ENCODE measurements at regions not wholly inside any gene's neighbourhood (a gene's known extent, or its start where the extent isn't known, plus 50 kb on each side); places are given as distances from the start of the nearest gene placed in this dataset.
A peak's percentile ranks its signal among the peaks of the same experiment; 100 is the strongest.

- no peak for TF ChIP-seq CTCF (IDR thresholded peaks at IDR 0.05; ENCODE audit: unreplicated experiment)
- DNase-seq (ENCODE audit: unreplicated experiment) = no peak
- Mint-ChIP-seq H3K27ac (ENCODE audit: low read depth, unreplicated experiment) (no peak overlapping the region), H3K4me3 (ENCODE audit: unreplicated experiment) (no peak overlapping the region), H3K9me3 (ENCODE audit: unreplicated experiment) (no peaks in the 10 kb centered on the region), H3K36me3 (ENCODE audit: insufficient read depth, unreplicated experiment) (no peaks in the 10 kb centered on the region), H3K4me1 (ENCODE audit: insufficient read depth, unreplicated experiment) (peaks cover 8% of the 10 kb centered on the region), H3K27me3 (ENCODE audit: insufficient read depth, unreplicated experiment) (no peaks in the 10 kb centered on the region)
- BruUV-seq (replicated peaks) = no TSS peak
- ChIA-PET POLR2A (no interaction called here), CTCF (interaction anchor here (1.3 to 2.4 kb wide), 2 partner anchors 12 to 16 kb away, joined by 3 to 17 read pairs; no protein-coding TSS in a partner anchor)
- intact Hi-C loops (cut with micrococcal nuclease) = no loop called here
These were observed 148.1 kb upstream of the USP24 start for GRCh38 chr1:55363268-55363667.

GRCh38 chr1:55362558-55362957 lies 147.4 kb upstream of the USP24 start:
- Mint-ChIP-seq H3K9me3 (ENCODE audit: unreplicated experiment) (no peaks in the 10 kb centered on the region), H3K4me3 (ENCODE audit: unreplicated experiment) (no peak overlapping the region), H3K27me3 (ENCODE audit: insufficient read depth, unreplicated experiment) (no peaks in the 10 kb centered on the region), H3K27ac (ENCODE audit: low read depth, unreplicated experiment) (no peak overlapping the region), H3K36me3 (ENCODE audit: insufficient read depth, unreplicated experiment) (no peaks in the 10 kb centered on the region), H3K4me1 (ENCODE audit: insufficient read depth, unreplicated experiment) (peaks cover 8% of the 10 kb centered on the region)
- POLR2A ChIA-PET = no interaction called here
- DNase-seq (ENCODE audit: unreplicated experiment) = peak; percentile 34
- intact Hi-C loops (cut with micrococcal nuclease) = no loop called here
- no peak for TF ChIP-seq CTCF (IDR thresholded peaks at IDR 0.05; ENCODE audit: unreplicated experiment)
- CTCF ChIA-PET = interaction anchor here (0.6 to 2.4 kb wide), 3 partner anchors 13 to 930 kb away, joined by 3 to 17 read pairs (median 3); no protein-coding TSS in a partner anchor
- BruUV-seq (replicated peaks) = no TSS peak

GRCh38 chr1:55359611-55360010 lies 144.4 kb upstream of the USP24 start:
- ChIA-PET CTCF (interaction anchor here (0.6 to 1.7 kb wide), 7 partner anchors 15 to 1218 kb away, joined by 3 to 5 read pairs (median 3); no protein-coding TSS in a partner anchor), POLR2A (no interaction called here)
- TF ChIP-seq CTCF (IDR thresholded peaks at IDR 0.05; ENCODE audit: unreplicated experiment) = no peak
- no peak for DNase-seq (ENCODE audit: unreplicated experiment)
- H3K4me1 Mint-ChIP-seq (ENCODE audit: insufficient read depth, unreplicated experiment) = peaks cover 8% of the 10 kb centered on the region
- H3K9me3 Mint-ChIP-seq (ENCODE audit: unreplicated experiment) = no peaks in the 10 kb centered on the region
- no peak overlapping the region for H3K4me3 Mint-ChIP-seq (ENCODE audit: unreplicated experiment)
- no peaks in the 10 kb centered on the region for H3K36me3 Mint-ChIP-seq (ENCODE audit: insufficient read depth, unreplicated experiment)
- BruUV-seq (replicated peaks) = no TSS peak
- no peaks in the 10 kb centered on the region for H3K27me3 Mint-ChIP-seq (ENCODE audit: insufficient read depth, unreplicated experiment)
- no peak overlapping the region for H3K27ac Mint-ChIP-seq (ENCODE audit: low read depth, unreplicated experiment)
- intact Hi-C loops (cut with micrococcal nuclease) = no loop called here

GRCh38 chr1:55358581-55358980 lies 143.4 kb upstream of the USP24 start:
- no peak for TF ChIP-seq CTCF (IDR thresholded peaks at IDR 0.05; ENCODE audit: unreplicated experiment)
- no peak for DNase-seq (ENCODE audit: unreplicated experiment)
- H3K36me3 Mint-ChIP-seq (ENCODE audit: insufficient read depth, unreplicated experiment) = no peaks in the 10 kb centered on the region
- ChIA-PET POLR2A (no interaction called here), CTCF (no interaction called here)
- no TSS peak for BruUV-seq (replicated peaks)
- no peaks in the 10 kb centered on the region for H3K27me3 Mint-ChIP-seq (ENCODE audit: insufficient read depth, unreplicated experiment)
- H3K9me3 Mint-ChIP-seq (ENCODE audit: unreplicated experiment) = no peaks in the 10 kb centered on the region
- intact Hi-C loops (cut with micrococcal nuclease) = no loop called here
- H3K27ac Mint-ChIP-seq (ENCODE audit: low read depth, unreplicated experiment) = no peak overlapping the region
- H3K4me3 Mint-ChIP-seq (ENCODE audit: unreplicated experiment) = no peak overlapping the region
- H3K4me1 Mint-ChIP-seq (ENCODE audit: insufficient read depth, unreplicated experiment) = peaks cover 8% of the 10 kb centered on the region

Data from MCF 10A (cell line).